Colonic mucosa (tissue), 4 donors: ENCODE measurements at regions not wholly inside any gene's neighbourhood (a gene's known extent, or its start where the extent isn't known, plus 50 kb on each side); places are given as distances from the start of the nearest gene placed in this dataset.
"Not testable (repeated sequence)": the region's sequence is repeated elsewhere in the genome, so short reads cannot be mapped to it uniquely, and the experiment has no call there.

Source experiments
- DNase-seq: peaks from one replicate; pipeline ENCODE4 v3.0.0-alpha.2; 2020
- H3K27ac ChIP-seq: fragments of 200-600 bp; one replicate; pipeline ENCODE4 v1.8.0; 2021
- H3K27me3 ChIP-seq: fragments of 200-600 bp; one replicate; pipeline ENCODE4 v1.8.0; 2021
- H3K36me3 ChIP-seq: fragments of 200-600 bp; one replicate; pipeline ENCODE4 v1.8.0; 2021
- H3K4me1 ChIP-seq: fragments of 200-600 bp; one replicate; pipeline ENCODE4 v1.8.0; 2021; ENCODE audit warnings: mild to moderate bottlenecking
- H3K4me3 ChIP-seq: fragments of 200-600 bp; one replicate; pipeline ENCODE4 v1.8.0; 2021
- H3K9ac ChIP-seq, 2 donors: one replicate each; pipeline ENCODE4 v1.7.0; 2013; ENCODE audit warnings: control low read depth in 2 of 2, low read depth in 2 of 2, low read length in 2 of 2
- H3K9me3 ChIP-seq: fragments of 200-600 bp; one replicate; pipeline ENCODE4 v1.8.0; 2021
- intact Hi-C: fragments of 100-400 bp; cut with DNase I; formaldehyde crosslinking; loops from one replicate; pipeline ENCODE4 v1.14.1; 2022
- TF ChIP-seq, protein P1 (sequence below): fragments of 200-600 bp; IDR thresholded peaks from one replicate; pipeline ENCODE4 v1.8.0; 2022; ENCODE audit warnings: antibody characterized with exemption, mild to moderate bottlenecking
- donor health status: healthy.
- donor health status: DM: no; HTN: no; CAD: no.
- donor health status: DM: no; HTN: no; CAD: no.

DNA sequence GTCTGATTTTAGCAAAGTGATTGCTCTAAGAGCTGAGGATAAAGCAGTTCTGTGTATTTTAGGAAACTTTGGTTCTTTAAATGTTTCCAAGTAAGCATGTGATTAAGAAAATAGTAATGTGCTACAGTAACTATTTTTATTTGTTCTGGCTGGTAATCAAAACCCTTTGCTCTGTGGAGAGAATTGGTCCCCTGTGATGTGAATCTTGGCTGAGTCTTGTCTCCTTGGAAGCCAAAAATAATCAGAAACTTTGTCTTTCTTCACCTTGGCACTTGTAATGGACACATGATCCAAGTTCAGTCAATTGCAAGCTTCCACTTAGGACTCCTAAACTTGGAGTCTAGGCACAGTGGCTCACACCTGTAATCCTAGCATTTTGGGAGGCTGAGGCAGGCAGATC is 422.7 kb upstream of the CDH20 start:
- no peaks in the 10 kb centered on the region for H3K27me3 ChIP-seq
- H3K9me3 ChIP-seq = no peaks in the 10 kb centered on the region
- DNase-seq = no peak
- intact Hi-C loops = no loop called here
- H3K27ac ChIP-seq = no peak overlapping the region
- H3K9ac ChIP-seq = no peak overlapping the region
- H3K4me1 ChIP-seq = no peaks in the 10 kb centered on the region
- TF ChIP-seq, protein P1, sequence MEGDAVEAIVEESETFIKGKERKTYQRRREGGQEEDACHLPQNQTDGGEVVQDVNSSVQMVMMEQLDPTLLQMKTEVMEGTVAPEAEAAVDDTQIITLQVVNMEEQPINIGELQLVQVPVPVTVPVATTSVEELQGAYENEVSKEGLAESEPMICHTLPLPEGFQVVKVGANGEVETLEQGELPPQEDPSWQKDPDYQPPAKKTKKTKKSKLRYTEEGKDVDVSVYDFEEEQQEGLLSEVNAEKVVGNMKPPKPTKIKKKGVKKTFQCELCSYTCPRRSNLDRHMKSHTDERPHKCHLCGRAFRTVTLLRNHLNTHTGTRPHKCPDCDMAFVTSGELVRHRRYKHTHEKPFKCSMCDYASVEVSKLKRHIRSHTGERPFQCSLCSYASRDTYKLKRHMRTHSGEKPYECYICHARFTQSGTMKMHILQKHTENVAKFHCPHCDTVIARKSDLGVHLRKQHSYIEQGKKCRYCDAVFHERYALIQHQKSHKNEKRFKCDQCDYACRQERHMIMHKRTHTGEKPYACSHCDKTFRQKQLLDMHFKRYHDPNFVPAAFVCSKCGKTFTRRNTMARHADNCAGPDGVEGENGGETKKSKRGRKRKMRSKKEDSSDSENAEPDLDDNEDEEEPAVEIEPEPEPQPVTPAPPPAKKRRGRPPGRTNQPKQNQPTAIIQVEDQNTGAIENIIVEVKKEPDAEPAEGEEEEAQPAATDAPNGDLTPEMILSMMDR = no peak
- no peak overlapping the region for H3K4me3 ChIP-seq
- no peaks in the 10 kb centered on the region for H3K36me3 ChIP-seq

DNA sequence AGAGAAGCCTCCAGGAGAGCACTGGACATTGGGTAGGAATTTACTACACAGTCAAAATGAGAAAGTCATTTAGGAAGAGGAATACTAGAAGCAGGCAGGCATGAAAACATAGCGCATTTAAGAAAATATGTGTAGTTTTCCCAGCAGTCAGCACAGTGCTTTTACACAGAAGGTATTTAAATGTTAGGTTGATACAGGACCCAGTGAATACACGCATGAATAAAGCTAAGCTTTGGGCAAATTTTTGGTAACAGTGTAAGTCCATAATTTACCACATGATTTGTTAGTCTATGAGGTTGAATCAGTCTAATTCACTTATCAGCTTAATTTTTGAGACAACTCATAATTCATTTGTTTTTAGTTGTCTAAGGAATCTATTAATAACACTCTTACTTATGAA is 421.7 kb upstream of the CDH20 start:
- Histone ChIP-seq H3K27me3 (no peaks in the 10 kb centered on the region), H3K9ac (no peak overlapping the region), H3K9me3 (no peaks in the 10 kb centered on the region), H3K27ac (no peak overlapping the region), H3K4me3 (no peak overlapping the region), H3K4me1 (no peaks in the 10 kb centered on the region), H3K36me3 (no peaks in the 10 kb centered on the region)
- intact Hi-C loops = no loop called here
- no peak for DNase-seq
- TF ChIP-seq, protein P1 = no peak

DNA sequence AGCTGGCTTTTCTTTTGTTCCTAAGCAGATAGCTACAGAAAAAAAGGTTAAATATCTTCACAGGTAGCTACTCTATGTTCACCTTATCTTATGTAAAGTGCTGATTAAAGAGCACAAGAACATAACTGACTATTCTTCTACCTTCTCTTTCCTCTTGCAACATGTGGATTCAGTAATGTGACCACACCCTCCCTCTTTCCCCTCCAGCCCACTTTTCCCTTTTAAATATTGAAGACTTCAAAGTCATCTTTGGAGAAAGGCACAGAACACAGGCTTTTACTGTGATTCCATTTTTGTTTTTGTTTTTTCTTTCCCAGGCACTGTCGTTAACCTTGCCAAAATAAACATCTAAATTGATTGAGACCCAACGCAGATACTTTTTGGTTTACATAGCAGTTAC is 418.1 kb upstream of the CDH20 start:
- Histone ChIP-seq H3K9ac (no peak overlapping the region), H3K27ac (no peak overlapping the region)
- intact Hi-C loops = no loop called here

DNA sequence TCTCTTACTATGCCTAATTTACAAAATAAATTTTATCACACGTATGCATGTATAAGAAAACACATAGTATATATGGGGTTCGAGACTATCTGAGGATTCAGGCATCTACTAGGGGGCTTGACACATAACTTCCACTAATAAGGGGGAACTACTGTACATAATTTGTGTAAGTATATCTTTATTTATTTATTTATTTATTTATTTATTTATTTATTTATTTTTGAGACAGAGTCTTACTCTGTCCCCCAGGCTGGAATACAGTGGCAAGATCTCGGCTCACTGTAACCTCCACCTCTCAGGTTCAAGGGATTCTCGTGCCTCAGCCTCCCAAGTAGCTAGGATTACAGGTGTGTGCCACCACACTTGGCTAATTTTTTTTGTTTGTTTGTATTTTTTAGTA is 414.4 kb upstream of the CDH20 start:
- H3K9me3 ChIP-seq, H3K27me3 ChIP-seq, H3K4me3 ChIP-seq, intact Hi-C loops, H3K4me1 ChIP-seq, H3K27ac ChIP-seq, H3K36me3 ChIP-seq, H3K9ac ChIP-seq, DNase-seq: not testable (repeated sequence)

More for the DNA sequence above, 418.1 kb upstream of the CDH20 start:
- no peaks in the 10 kb centered on the region for H3K36me3 ChIP-seq
- no peaks in the 10 kb centered on the region for H3K4me1 ChIP-seq
- H3K9me3 ChIP-seq = no peaks in the 10 kb centered on the region
- H3K4me3 ChIP-seq = no peak overlapping the region
- no peaks in the 10 kb centered on the region for H3K27me3 ChIP-seq
- TF ChIP-seq, protein P1 = no peak
- no peak for DNase-seq

DNA sequence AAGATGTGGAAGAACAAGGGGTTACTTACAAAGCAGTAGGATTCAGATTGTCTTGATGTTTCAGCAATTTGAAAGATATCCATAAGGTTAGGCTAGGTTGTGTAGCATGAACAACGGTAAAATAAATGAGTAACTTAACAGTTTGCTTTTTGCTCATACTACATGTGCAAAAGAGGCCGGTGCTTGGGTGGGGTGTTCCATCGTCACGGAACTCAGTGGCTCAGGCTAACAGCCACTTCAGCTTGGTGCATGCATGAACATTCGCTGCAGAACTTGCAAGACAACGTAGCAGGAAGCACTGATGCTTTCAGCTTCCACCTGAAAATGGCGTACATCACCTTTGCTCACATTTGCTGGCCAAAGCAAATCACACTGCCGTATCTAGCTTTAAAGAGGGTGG is 407.3 kb upstream of the CDH20 start:
- no peak overlapping the region for H3K27ac ChIP-seq
- no peak overlapping the region for H3K9ac ChIP-seq
- no peak for DNase-seq
- H3K4me3 ChIP-seq = no peak overlapping the region
- H3K36me3 ChIP-seq = no peaks in the 10 kb centered on the region
- no peaks in the 10 kb centered on the region for H3K4me1 ChIP-seq
- TF ChIP-seq, protein P1 = no peak
- no peaks in the 10 kb centered on the region for H3K9me3 ChIP-seq
- H3K27me3 ChIP-seq = no peaks in the 10 kb centered on the region
- intact Hi-C loops = no loop called here

DNA sequence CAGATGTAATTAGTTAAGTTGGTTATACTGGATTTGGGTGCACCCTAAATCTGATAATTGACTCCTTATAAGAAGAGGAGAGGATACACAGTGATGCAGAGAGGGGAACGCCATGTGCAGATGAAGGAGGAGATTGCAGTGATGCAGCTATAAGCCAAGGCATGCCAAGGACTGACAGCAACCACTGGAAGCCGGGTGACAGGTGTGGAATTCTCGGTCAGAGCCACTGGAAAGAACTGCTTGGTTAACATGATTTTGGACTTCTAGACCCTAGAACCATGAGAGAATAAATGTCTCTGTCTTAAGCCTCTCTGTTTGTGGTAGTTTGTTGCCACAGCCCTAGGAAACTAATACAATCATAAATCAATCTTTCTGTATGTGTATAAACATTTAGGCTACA is 403.3 kb upstream of the CDH20 start:
- H3K36me3 ChIP-seq = no peaks in the 10 kb centered on the region
- H3K4me1 ChIP-seq = no peaks in the 10 kb centered on the region
- intact Hi-C loops = no loop called here
- TF ChIP-seq, protein P1 = no peak
- no peak for DNase-seq
- H3K4me3 ChIP-seq = no peak overlapping the region
- no peaks in the 10 kb centered on the region for H3K9me3 ChIP-seq
- H3K9ac ChIP-seq = no peak overlapping the region
- no peaks in the 10 kb centered on the region for H3K27me3 ChIP-seq
- no peak overlapping the region for H3K27ac ChIP-seq
